HCT116 (cell line): ENCODE measurements at regions not wholly inside any gene's neighbourhood (a gene's known extent, or its start where the extent isn't known, plus 50 kb on each side); places are given as distances from the start of the nearest gene placed in this dataset.

Source experiments
- ATAC-seq: fragments of 200-7000 bp; cut with Tn5 transposase; 2 replicates; pipeline ENCODE4 v1.9.1; 2020; ENCODE audit warnings: mild to moderate bottlenecking, moderate library complexity
- BruUV-seq: library from RNA; stranded (reverse); fragments of 400-500 nt; replicated peaks from 2 replicates; lab custom pipeline; 2021; lab: Mats Ljungman, UMichigan
- CTCF ChIA-PET: fragments of 300-600 bp; sonication (Branson Sonifier 250); formaldehyde crosslinking; loops from one replicate; lab custom pipeline; 2021; ENCODE audit warnings: antibody characterized with exemption; lab: Charles Lee
- POLR2A ChIA-PET: fragments of 300-600, 350-600 bp; sonication (Branson Sonifier 250); formaldehyde crosslinking; loops from one replicate; lab custom pipeline; 2021; ENCODE audit warnings: antibody characterized with exemption; lab: Charles Lee
- RAD21 ChIA-PET, 2 experiments: fragments of 300-600 bp; sonication (Branson Sonifier 250); formaldehyde crosslinking; loops; one replicate each; lab custom pipeline; 2023; ENCODE audit warnings: low total read pairs in 2 of 2; ENCODE audit not compliant: uncharacterized antibody in 2 of 2, unreplicated experiment in 2 of 2, low non-redundant PET in 1 of 2; lab: Charles Lee
- DNase-seq: peaks from one replicate; pipeline ENCODE4 v3.0.0-alpha.2; 2010; ENCODE audit warnings: low read depth, low spot score
- H2AFZ ChIP-seq: fragments of 200-600 bp; shearing (Covaris generic), sonication (generic); 2 replicates; pipeline ENCODE4 v1.6.1; 2017; ENCODE audit warnings: low read depth, mixed run types, mixed read lengths, antibody characterized with exemption, low read length; ENCODE audit not compliant: poor library complexity, severe bottlenecking
- H3K27ac ChIP-seq: 2 replicates; pipeline ENCODE4 v1.5.1; 2012; ENCODE audit warnings: low read depth, low read length
- H3K27me3 ChIP-seq: fragments of 200-600 bp; sonication (generic); 2 replicates; pipeline ENCODE4 v1.6.1; 2016; ENCODE audit warnings: mixed run types, low read length, mixed read lengths; ENCODE audit not compliant: insufficient read depth
- H3K36me3 ChIP-seq, 2 experiments: fragments of 200-500 bp in 1 of 2; fragments of 200-600 bp in 1 of 2; sonication (Bioruptor generic) in 1 of 2; sonication (generic) in 1 of 2; 2 replicates each; pipeline versions ENCODE4 v1.5.1 to v1.6.1; 2014 to 2016; ENCODE audit warnings: low read length in 2 of 2, inconsistent platforms in 1 of 2, mixed read lengths in 1 of 2, mixed run types in 1 of 2; ENCODE audit not compliant: insufficient read depth in 2 of 2, control insufficient read depth in 1 of 2
- H3K4me1 ChIP-seq, 2 experiments: fragments of 200-600 bp in 1 of 2; sonication (generic) in 1 of 2; 2 replicates each; pipeline versions ENCODE4 v1.5.1 to v1.6.1; 2012 to 2017; ENCODE audit warnings: low read length in 2 of 2, inconsistent platforms in 1 of 2, mild to moderate bottlenecking in 1 of 2, mixed read lengths in 1 of 2, mixed run types in 1 of 2, moderate library complexity in 1 of 2; ENCODE audit not compliant: insufficient read depth in 2 of 2, control insufficient read depth in 1 of 2
- H3K4me2 ChIP-seq: fragments of 200-600 bp; sonication (generic); 2 replicates; pipeline ENCODE4 v1.6.1; 2017; ENCODE audit warnings: mixed run types, low read length, mixed read lengths
- H3K4me3 ChIP-seq, 2 experiments: fragments of 200-600 bp in 1 of 2; sonication (generic) in 1 of 2; replicated peaks in 1 of 2; 2 replicates each; pipeline ENCODE4 v1.5.1; 2011 to 2016; ENCODE audit warnings: low read length in 2 of 2, control low read depth in 1 of 2, low read depth in 1 of 2, mild to moderate bottlenecking in 1 of 2, mixed read lengths in 1 of 2, mixed run types in 1 of 2
- H3K79me2 ChIP-seq: fragments of 200-600 bp; sonication (generic); 2 replicates; pipeline ENCODE4 v1.6.1; 2017; ENCODE audit warnings: mild to moderate bottlenecking, mixed run types, low read length, moderate library complexity, mixed read lengths; ENCODE audit not compliant: insufficient read depth
- H3K9ac ChIP-seq: fragments of 200-600 bp; sonication (generic); 2 replicates; pipeline ENCODE4 v1.6.1; 2016; ENCODE audit warnings: low read length, mixed read lengths
- H3K9me2 ChIP-seq: fragments of 200-600 bp; sonication (generic), shearing (Covaris generic); 2 replicates; pipeline ENCODE4 v1.6.1; 2017; ENCODE audit warnings: mixed run types, mild to moderate bottlenecking, moderate library complexity; ENCODE audit not compliant: insufficient read depth
- H3K9me3 ChIP-seq, 2 experiments: fragments of 200-500 bp in 1 of 2; fragments of 200-600 bp in 1 of 2; sonication (Bioruptor generic) in 1 of 2; sonication (generic) in 1 of 2; 2 replicates each; pipeline ENCODE4 v1.6.1; 2014 to 2017; ENCODE audit warnings: low read length in 2 of 2, mixed read lengths in 2 of 2, inconsistent platforms in 1 of 2, low read depth in 1 of 2, mild to moderate bottlenecking in 1 of 2, mixed run types in 1 of 2, moderate library complexity in 1 of 2; ENCODE audit not compliant: control insufficient read depth in 1 of 2, insufficient read depth in 1 of 2
- H4K20me1 ChIP-seq: fragments of 200-600 bp; sonication (generic), shearing (Covaris generic); 2 replicates; pipeline ENCODE4 v1.6.1; 2017; ENCODE audit warnings: mixed run types, mild to moderate bottlenecking, moderate library complexity; ENCODE audit not compliant: insufficient read depth
- CBX3 ChIP-seq: IDR thresholded peaks from 2 replicates; pipeline ENCODE4 v1.6.1; 2012; ENCODE audit warnings: low read depth
- CEBPB ChIP-seq: IDR thresholded peaks from 2 replicates; pipeline ENCODE4 v1.6.1; 2012; ENCODE audit warnings: low read depth
- EGR1 ChIP-seq: IDR thresholded peaks from 2 replicates; pipeline ENCODE4 v1.6.1; 2012; ENCODE audit warnings: low read depth
- ELF1 ChIP-seq: IDR thresholded peaks from 2 replicates; pipeline ENCODE4 v1.6.1; 2012; ENCODE audit warnings: low read depth, borderline replicate concordance
- EZH2 ChIP-seq: fragments of 200-600 bp; sonication (generic); IDR thresholded peaks from 2 replicates; pipeline ENCODE4 v1.6.1; 2017; ENCODE audit warnings: antibody characterized with exemption, mixed run types
- EZH2phosphoT487 ChIP-seq: fragments of 200-600 bp; IDR thresholded peaks from 2 replicates; pipeline ENCODE4 v1.6.1; 2018; ENCODE audit warnings: antibody characterized with exemption, borderline replicate concordance
- FOSL1 ChIP-seq: IDR thresholded peaks from 2 replicates; pipeline ENCODE4 v1.6.1; 2012; ENCODE audit warnings: low read depth
- JUND ChIP-seq: IDR thresholded peaks from 2 replicates; pipeline ENCODE4 v1.6.1; 2012
- POLR2A ChIP-seq: IDR thresholded peaks from 2 replicates; pipeline ENCODE4 v1.7.0; 2011; ENCODE audit warnings: borderline replicate concordance; ENCODE audit not compliant: insufficient read depth, insufficient read length; ENCODE audit errors: extremely low read depth
- POLR2AphosphoS5 ChIP-seq: IDR thresholded peaks from 2 replicates; pipeline ENCODE4 v1.6.1; 2011; ENCODE audit warnings: mild to moderate bottlenecking, low read depth, low read length, moderate library complexity
- SIN3A ChIP-seq: IDR thresholded peaks from 2 replicates; pipeline ENCODE4 v1.6.1; 2012; ENCODE audit warnings: low read depth
- SP1 ChIP-seq: IDR thresholded peaks from 2 replicates; pipeline ENCODE4 v1.6.1; 2012; ENCODE audit warnings: low read depth
- SRF ChIP-seq: IDR thresholded peaks from 2 replicates; pipeline ENCODE4 v1.6.1; 2012; ENCODE audit warnings: low read depth
- YY1 ChIP-seq: IDR thresholded peaks from 2 replicates; pipeline ENCODE4 v1.6.1; 2011; ENCODE audit warnings: low read length, low read depth, moderate library complexity, mild to moderate bottlenecking; ENCODE audit not compliant: insufficient replicate concordance; ENCODE audit errors: extremely low read depth
- ZFX ChIP-seq: fragments of 450-650 bp; IDR thresholded peaks from 2 replicates; pipeline ENCODE4 v1.6.1; 2017
- intact Hi-C: fragments of 100-400 bp; cut with micrococcal nuclease; formaldehyde crosslinking; loops from 2 replicates; pipeline ENCODE4 v1.10.0; 2022
- TF ChIP-seq, protein P1 (sequence below): IDR thresholded peaks from 2 replicates; pipeline ENCODE4 v1.6.1; 2012
- TF ChIP-seq, protein P2 (sequence below), 3 experiments: fragments of 200-600 bp in 1 of 3; sonication (generic) in 1 of 3; IDR thresholded peaks in 2 of 3; conservative IDR thresholded peaks in 1 of 3; 2 replicates each; pipeline ENCODE4 v1.5.1; 2012 to 2017; ENCODE audit warnings: low read depth in 2 of 3, low read length in 2 of 3, antibody characterized with exemption in 1 of 3, borderline replicate concordance in 1 of 3, control low read depth in 1 of 3, mild to moderate bottlenecking in 1 of 3, mixed read lengths in 1 of 3, mixed run types in 1 of 3, moderate library complexity in 1 of 3; ENCODE audit not compliant: insufficient read depth in 1 of 3
- TF ChIP-seq, protein P3 (sequence below): IDR thresholded peaks from 2 replicates; pipeline ENCODE4 v1.6.1; 2011; ENCODE audit warnings: mild to moderate bottlenecking, low read length, moderate library complexity; ENCODE audit not compliant: insufficient replicate concordance; ENCODE audit errors: extremely low read depth

DNA sequence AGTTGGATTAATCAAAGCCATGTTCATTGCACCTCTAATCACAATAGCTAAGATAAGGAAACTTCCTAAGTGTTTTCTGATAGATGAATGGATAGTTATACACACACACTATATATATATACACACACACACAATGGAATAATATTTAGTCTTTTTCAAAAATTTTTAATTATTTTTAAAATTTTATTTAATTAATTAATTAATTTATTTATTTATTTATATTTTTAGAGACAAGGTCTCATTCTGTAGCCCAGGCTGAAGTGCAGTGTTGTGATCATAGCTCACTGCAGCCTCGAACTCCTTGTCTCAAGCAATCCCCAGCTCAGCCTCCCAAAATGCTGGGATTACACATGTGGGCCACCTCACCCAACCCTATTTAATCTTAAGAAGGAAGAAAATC lies 481.0 kb upstream of the TNP1 start (continued):
- no peak for TF ChIP-seq POLR2A
- no peak for TF ChIP-seq EGR1
- no peak for TF ChIP-seq FOSL1
- no peak for TF ChIP-seq SP1
- no peak for TF ChIP-seq ZFX
- TF ChIP-seq, all 23 proteins: peak for 0

DNA sequence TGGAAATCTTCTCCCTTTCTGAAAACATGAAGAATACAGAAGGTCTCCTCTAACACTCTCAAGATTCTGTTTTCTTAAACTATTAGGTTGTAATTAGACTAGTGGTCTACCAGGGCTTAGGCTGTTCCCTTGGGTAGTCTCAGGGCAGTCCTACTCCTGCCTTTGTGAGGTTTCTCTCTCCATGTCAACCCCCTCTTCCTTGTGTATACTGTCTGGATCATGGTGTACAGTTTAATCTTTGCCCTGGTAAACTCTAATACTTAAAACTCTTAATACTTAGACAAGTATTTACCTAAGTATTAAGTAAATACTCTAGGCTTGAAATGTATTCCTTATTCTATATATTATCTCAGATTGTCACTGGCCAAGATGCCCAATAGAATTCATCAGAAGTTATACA lies 480.3 kb upstream of the TNP1 start:
- H3K9me3 ChIP-seq: no peaks in the 10 kb centered on the region
- peaks cover 30% of the 10 kb centered on the region for H3K27me3 ChIP-seq
- DNase-seq: no peak
- no peaks in the 10 kb centered on the region for H3K9me2 ChIP-seq
- no peaks in the 10 kb centered on the region for H3K4me1 ChIP-seq
- H3K9ac ChIP-seq: no peak overlapping the region
- no peak overlapping the region for H3K27ac ChIP-seq
- no peak for ATAC-seq
- BruUV-seq: no TSS peak
- no peaks in the 10 kb centered on the region for H3K79me2 ChIP-seq
- H3K36me3 ChIP-seq: no peaks in the 10 kb centered on the region
- H4K20me1 ChIP-seq: no peaks in the 10 kb centered on the region
- POLR2A ChIA-PET: no interaction called here
- CTCF ChIA-PET: no interaction called here
- H3K4me3 ChIP-seq: no peak overlapping the region
- RAD21 ChIA-PET: no interaction called here
- no peak overlapping the region for H2AFZ ChIP-seq
- intact Hi-C loops: no loop called here
- no peak overlapping the region for H3K4me2 ChIP-seq
- TF ChIP-seq, protein P1, sequence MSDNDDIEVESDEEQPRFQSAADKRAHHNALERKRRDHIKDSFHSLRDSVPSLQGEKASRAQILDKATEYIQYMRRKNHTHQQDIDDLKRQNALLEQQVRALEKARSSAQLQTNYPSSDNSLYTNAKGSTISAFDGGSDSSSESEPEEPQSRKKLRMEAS: no peak
- TF ChIP-seq SRF: no peak
- TF ChIP-seq CEBPB: no peak
- no peak for TF ChIP-seq SIN3A
- TF ChIP-seq ELF1: no peak
- no peak for TF ChIP-seq ZFX
- TF ChIP-seq JUND: no peak
- no peak for TF ChIP-seq EZH2

DNA sequence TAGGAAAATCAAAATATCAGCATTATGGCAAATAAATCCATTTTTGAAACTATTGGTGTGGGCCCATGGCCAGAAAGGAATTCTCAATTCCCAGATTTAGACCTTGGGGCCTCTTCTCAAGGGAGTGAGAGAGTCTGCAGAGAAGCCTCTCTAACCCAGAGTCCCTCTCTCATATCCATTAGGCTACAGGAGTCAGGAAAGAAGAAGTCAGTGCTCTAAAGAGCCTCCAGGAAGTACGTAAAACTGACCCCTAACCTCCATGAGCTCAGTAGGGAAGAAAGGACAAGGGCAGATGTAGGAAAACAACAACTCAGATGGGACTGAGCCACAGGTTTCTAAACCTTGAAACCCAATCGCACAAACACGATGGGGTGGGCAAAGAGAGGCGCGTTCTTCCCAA lies 479.9 kb upstream of the TNP1 start:
- Histone ChIP-seq H3K36me3 (no peaks in the 10 kb centered on the region), H3K27ac (no peak overlapping the region), H3K9ac (no peak overlapping the region), H3K4me2 (no peak overlapping the region), H2AFZ (no peak overlapping the region), H3K4me1 (no peaks in the 10 kb centered on the region), H4K20me1 (no peaks in the 10 kb centered on the region), H3K79me2 (no peaks in the 10 kb centered on the region), H3K9me3 (no peaks in the 10 kb centered on the region), H3K9me2 (no peaks in the 10 kb centered on the region), H3K27me3 (peaks cover 27% of the 10 kb centered on the region), H3K4me3 (no peak overlapping the region)
- ChIA-PET POLR2A (no interaction called here), RAD21 (no interaction called here), CTCF (no interaction called here)
- intact Hi-C loops: no loop called here
- DNase-seq: no peak
- BruUV-seq: no TSS peak
- no peak for ATAC-seq
- TF ChIP-seq SIN3A (no peak), EZH2 (no peak), EGR1 (no peak), POLR2AphosphoS5 (no peak), YY1 (no peak), POLR2A (no peak), SP1 (no peak), CBX3 (no peak), EZH2phosphoT487 (no peak), CEBPB (no peak)
- TF ChIP-seq, protein P2, sequence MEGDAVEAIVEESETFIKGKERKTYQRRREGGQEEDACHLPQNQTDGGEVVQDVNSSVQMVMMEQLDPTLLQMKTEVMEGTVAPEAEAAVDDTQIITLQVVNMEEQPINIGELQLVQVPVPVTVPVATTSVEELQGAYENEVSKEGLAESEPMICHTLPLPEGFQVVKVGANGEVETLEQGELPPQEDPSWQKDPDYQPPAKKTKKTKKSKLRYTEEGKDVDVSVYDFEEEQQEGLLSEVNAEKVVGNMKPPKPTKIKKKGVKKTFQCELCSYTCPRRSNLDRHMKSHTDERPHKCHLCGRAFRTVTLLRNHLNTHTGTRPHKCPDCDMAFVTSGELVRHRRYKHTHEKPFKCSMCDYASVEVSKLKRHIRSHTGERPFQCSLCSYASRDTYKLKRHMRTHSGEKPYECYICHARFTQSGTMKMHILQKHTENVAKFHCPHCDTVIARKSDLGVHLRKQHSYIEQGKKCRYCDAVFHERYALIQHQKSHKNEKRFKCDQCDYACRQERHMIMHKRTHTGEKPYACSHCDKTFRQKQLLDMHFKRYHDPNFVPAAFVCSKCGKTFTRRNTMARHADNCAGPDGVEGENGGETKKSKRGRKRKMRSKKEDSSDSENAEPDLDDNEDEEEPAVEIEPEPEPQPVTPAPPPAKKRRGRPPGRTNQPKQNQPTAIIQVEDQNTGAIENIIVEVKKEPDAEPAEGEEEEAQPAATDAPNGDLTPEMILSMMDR (IDR thresholded peaks at IDR 0.05 in 2 of 3, conservative IDR thresholded peaks at IDR 0.05 in 1 of 3; ENCODE audit: borderline replicate concordance in 1 of 3, insufficient read depth in 1 of 3, low read depth in 2 of 3, low read length in 2 of 3): no peak
- TF ChIP-seq, protein P3, sequence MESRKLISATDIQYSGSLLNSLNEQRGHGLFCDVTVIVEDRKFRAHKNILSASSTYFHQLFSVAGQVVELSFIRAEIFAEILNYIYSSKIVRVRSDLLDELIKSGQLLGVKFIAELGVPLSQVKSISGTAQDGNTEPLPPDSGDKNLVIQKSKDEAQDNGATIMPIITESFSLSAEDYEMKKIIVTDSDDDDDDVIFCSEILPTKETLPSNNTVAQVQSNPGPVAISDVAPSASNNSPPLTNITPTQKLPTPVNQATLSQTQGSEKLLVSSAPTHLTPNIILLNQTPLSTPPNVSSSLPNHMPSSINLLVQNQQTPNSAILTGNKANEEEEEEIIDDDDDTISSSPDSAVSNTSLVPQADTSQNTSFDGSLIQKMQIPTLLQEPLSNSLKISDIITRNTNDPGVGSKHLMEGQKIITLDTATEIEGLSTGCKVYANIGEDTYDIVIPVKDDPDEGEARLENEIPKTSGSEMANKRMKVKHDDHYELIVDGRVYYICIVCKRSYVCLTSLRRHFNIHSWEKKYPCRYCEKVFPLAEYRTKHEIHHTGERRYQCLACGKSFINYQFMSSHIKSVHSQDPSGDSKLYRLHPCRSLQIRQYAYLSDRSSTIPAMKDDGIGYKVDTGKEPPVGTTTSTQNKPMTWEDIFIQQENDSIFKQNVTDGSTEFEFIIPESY: no peak
